ENCODE measurements at regions not wholly inside any gene's neighbourhood (a gene's known extent, or its start where the extent isn't known, plus 50 kb on each side); places are given as distances from the start of the nearest gene placed in this dataset.

DNA sequence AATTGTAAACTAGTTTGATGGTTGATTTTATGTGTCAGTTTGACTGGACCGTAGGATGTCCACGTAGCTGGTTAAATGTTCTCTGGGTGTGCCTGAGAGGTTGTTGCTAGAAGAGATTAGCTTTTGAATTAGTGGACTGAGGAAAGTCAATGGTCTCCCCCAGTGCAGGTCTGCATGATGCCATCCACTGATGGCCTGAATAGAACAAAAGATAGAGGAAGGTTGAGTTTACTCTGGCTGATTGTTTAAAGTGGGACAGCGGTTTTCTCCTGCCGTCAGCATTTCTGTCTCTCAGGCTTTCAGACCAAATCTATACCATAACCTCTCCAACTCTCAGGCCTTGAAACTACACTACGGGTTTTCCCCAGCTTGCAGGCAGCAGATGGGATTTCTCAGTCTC lies 899.2 kb upstream of the WWC1 start:
- Mint-ChIP-seq H3K4me3 (ENCODE audit: low read depth) (no peak overlapping the region), H3K4me1 (ENCODE audit: low read depth) (no peaks in the 10 kb centered on the region), H3K9me3 (ENCODE audit: low read depth) (peaks cover 10% of the 10 kb centered on the region), H3K36me3 (ENCODE audit: insufficient read depth) (peaks cover 1% of the 10 kb centered on the region), H3K27ac (no peak overlapping the region), H3K27me3 (peaks cover 13% of the 10 kb centered on the region)
- TF ChIP-seq CTCF (IDR thresholded peaks at IDR 0.05; ENCODE audit: unreplicated experiment): no peak
- no peak for DNase-seq (ENCODE audit: low spot score, unreplicated experiment)

DNA sequence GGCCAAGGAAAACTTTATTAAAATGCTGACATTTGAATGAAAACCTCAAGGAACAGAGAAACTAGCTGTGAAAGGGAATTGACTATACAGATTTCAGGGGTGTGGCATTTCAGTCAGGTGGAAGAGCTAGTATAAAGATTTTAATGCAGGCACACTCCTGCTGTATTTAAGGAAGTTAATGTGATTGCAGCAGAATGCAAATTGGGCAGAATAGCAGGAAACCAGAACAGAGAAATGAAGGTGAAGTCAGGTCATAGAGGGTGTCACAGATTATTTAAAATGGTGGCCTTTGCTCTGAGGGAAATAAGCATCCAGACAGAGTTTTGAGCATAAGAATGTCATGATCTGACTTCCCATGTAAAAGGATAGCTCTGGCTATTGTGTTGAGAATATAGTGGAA lies 898.1 kb upstream of the WWC1 start:
- Mint-ChIP-seq H3K9me3 (ENCODE audit: low read depth) (peaks cover 2% of the 10 kb centered on the region), H3K4me3 (ENCODE audit: low read depth) (no peak overlapping the region), H3K27me3 (peaks cover 13% of the 10 kb centered on the region), H3K4me1 (ENCODE audit: low read depth) (no peaks in the 10 kb centered on the region), H3K27ac (no peak overlapping the region), H3K36me3 (ENCODE audit: insufficient read depth) (no peaks in the 10 kb centered on the region)
- TF ChIP-seq CTCF (IDR thresholded peaks at IDR 0.05; ENCODE audit: unreplicated experiment): no peak
- DNase-seq (ENCODE audit: low spot score, unreplicated experiment): no peak

DNA sequence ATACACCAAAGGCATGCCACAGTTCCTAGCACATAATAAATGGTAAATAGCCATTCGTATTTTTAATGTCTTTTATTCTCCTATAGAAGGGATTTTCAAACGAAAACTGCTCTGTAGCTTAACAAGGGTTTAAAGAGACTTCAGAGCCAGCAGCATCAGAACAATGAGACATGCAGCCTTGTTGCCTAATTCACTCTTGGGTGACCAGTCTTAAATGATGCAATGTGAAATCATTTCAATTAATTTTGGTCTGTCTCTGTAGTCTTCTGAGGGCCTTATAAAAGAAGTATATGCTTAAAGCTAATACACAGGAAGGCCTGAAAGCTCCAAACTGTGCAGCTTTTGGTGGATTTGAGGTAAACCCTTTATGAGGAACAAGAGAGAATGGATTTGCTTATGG lies 888.8 kb upstream of the WWC1 start:
- no peak for DNase-seq (ENCODE audit: low spot score, unreplicated experiment)
- Mint-ChIP-seq H3K4me1 (ENCODE audit: low read depth) (no peaks in the 10 kb centered on the region), H3K27ac (no peak overlapping the region), H3K9me3 (ENCODE audit: low read depth) (no peaks in the 10 kb centered on the region), H3K4me3 (ENCODE audit: low read depth) (no peak overlapping the region), H3K27me3 (peaks cover 7% of the 10 kb centered on the region), H3K36me3 (ENCODE audit: insufficient read depth) (no peaks in the 10 kb centered on the region)
- TF ChIP-seq CTCF (IDR thresholded peaks at IDR 0.05; ENCODE audit: unreplicated experiment): no peak

GRCh38 chr5:167406513-167406912 lies 884.9 kb upstream of the WWC1 start:
- peaks cover 3% of the 10 kb centered on the region for H3K27me3 Mint-ChIP-seq
- no peak overlapping the region for H3K4me3 Mint-ChIP-seq (ENCODE audit: low read depth)
- no peak for TF ChIP-seq CTCF (IDR thresholded peaks at IDR 0.05; ENCODE audit: unreplicated experiment)
- H3K36me3 Mint-ChIP-seq (ENCODE audit: insufficient read depth): no peaks in the 10 kb centered on the region
- no peaks in the 10 kb centered on the region for H3K9me3 Mint-ChIP-seq (ENCODE audit: low read depth)
- no peak overlapping the region for H3K27ac Mint-ChIP-seq
- no peak for DNase-seq (ENCODE audit: low spot score, unreplicated experiment)
- H3K4me1 Mint-ChIP-seq (ENCODE audit: low read depth): no peaks in the 10 kb centered on the region

DNA sequence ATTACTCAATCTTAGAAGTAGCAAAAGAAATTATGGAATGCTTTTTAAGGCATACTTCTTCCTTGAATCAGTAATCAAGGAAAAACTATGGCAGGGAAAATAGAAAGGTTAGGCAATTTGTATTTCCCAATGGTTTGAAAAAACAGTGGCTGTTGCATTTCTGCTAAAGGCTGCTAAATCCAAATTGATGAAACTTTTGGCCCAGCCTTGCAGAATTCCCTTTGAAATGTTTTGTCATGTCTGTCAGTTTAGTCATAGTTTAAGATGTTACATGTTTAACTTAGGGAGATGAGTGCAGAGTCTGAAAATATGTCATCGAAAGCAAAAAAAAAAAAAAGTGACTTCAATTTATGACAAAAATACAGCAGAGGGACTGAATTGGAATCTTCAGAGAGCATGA lies 878.9 kb upstream of the WWC1 start:
- no peaks in the 10 kb centered on the region for H3K9me3 Mint-ChIP-seq (ENCODE audit: low read depth)
- no peaks in the 10 kb centered on the region for H3K36me3 Mint-ChIP-seq (ENCODE audit: insufficient read depth)
- no peak overlapping the region for H3K4me3 Mint-ChIP-seq (ENCODE audit: low read depth)
- peaks cover 19% of the 10 kb centered on the region for H3K27me3 Mint-ChIP-seq
- DNase-seq (ENCODE audit: low spot score, unreplicated experiment): no peak
- peaks cover 5% of the 10 kb centered on the region for H3K4me1 Mint-ChIP-seq (ENCODE audit: low read depth)
- no peak overlapping the region for H3K27ac Mint-ChIP-seq
- no peak for TF ChIP-seq CTCF (IDR thresholded peaks at IDR 0.05; ENCODE audit: unreplicated experiment)
